Suprapubic skin (tissue), 4 donors: ENCODE measurements at regions not wholly inside any gene's neighbourhood (a gene's known extent, or its start where the extent isn't known, plus 50 kb on each side); places are given as distances from the start of the nearest gene placed in this dataset.
"Not testable (repeated sequence)": the region's sequence is repeated elsewhere in the genome, so short reads cannot be mapped to it uniquely, and the experiment has no call there.

Experiments used
- DNase-seq, 2 donors: peaks; one replicate each; pipeline ENCODE4 v3.0.0-alpha.2; 2019; ENCODE audit warnings: low spot score in 2 of 2
- H3K27ac ChIP-seq: fragments of 200-600 bp; sonication (generic); one replicate; pipeline ENCODE4 v1.5.1; 2019
- H3K27me3 ChIP-seq: fragments of 200-600 bp; sonication (generic); one replicate; pipeline ENCODE4 v1.5.1; 2019
- H3K36me3 ChIP-seq: fragments of 200-600 bp; sonication (generic); one replicate; pipeline ENCODE4 v1.5.1; 2019
- H3K4me1 ChIP-seq: fragments of 200-600 bp; sonication (generic); one replicate; pipeline ENCODE4 v1.5.1; 2019
- H3K4me3 ChIP-seq: fragments of 200-600 bp; sonication (generic); one replicate; pipeline ENCODE4 v1.5.1; 2019; ENCODE audit warnings: mild to moderate bottlenecking
- H3K9me3 ChIP-seq: fragments of 200-600 bp; sonication (generic); one replicate; pipeline ENCODE4 v1.5.1; 2019
- EP300 ChIP-seq: sonication (generic); formaldehyde crosslinking; IDR thresholded peaks from one replicate; pipeline ENCODE4 v1.6.1; 2017; ENCODE audit warnings: antibody characterized with exemption
- POLR2A ChIP-seq, 2 donors: fragments of 450-650 bp; IDR thresholded peaks; one replicate each; pipeline ENCODE4 v1.6.1; 2017; ENCODE audit warnings: antibody characterized with exemption in 2 of 2, mild to moderate bottlenecking in 2 of 2, moderate library complexity in 2 of 2
- POLR2AphosphoS5 ChIP-seq, 3 donors: sonication (generic); formaldehyde crosslinking; IDR thresholded peaks; one replicate each; pipeline ENCODE4 v1.6.1; 2017; ENCODE audit warnings: antibody characterized with exemption in 3 of 3
- WGBS: methylation state at CpG from one replicate; pipeline ENCODE4 v1.1.5; 2018; 5-methylcytosine and 5-hydroxymethylcytosine counted together
- TF ChIP-seq, protein P1 (sequence below), 2 donors: fragments of 200-600 bp in 1 of 2; fragments of 450-650 bp in 1 of 2; sonication (generic) in 1 of 2; IDR thresholded peaks; one replicate each; pipeline ENCODE4 v1.5.1; 2016 to 2019; ENCODE audit warnings: antibody characterized with exemption in 2 of 2, mild to moderate bottlenecking in 1 of 2, moderate library complexity in 1 of 2

DNA sequence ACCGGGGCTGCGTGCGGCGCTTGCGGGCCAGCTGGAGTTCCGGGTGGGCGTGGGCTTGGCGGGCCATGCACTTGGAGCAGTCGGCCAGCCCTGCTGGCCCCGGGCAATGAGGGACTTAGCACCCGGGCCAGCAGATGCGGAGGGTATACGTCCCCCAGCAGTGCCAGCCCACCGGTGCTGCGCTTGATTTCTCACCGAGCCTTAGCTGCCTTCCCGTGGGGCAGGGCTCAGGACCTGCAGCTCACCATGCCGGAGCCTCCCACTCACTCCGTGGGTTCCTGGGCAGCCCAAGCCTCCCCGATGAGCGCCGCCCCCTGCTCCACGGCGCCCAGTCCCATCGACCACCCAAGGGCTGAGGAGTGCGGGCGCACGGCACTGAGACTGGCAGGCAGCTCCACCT is 51.4 kb upstream of the INPP4B start:
- H3K27ac ChIP-seq, H3K9me3 ChIP-seq, DNase-seq, H3K4me3 ChIP-seq, H3K27me3 ChIP-seq, H3K4me1 ChIP-seq, H3K36me3 ChIP-seq: not testable (repeated sequence)
- WGBS = 88% methylated on average over 8 of the region's 28 CpGs

DNA sequence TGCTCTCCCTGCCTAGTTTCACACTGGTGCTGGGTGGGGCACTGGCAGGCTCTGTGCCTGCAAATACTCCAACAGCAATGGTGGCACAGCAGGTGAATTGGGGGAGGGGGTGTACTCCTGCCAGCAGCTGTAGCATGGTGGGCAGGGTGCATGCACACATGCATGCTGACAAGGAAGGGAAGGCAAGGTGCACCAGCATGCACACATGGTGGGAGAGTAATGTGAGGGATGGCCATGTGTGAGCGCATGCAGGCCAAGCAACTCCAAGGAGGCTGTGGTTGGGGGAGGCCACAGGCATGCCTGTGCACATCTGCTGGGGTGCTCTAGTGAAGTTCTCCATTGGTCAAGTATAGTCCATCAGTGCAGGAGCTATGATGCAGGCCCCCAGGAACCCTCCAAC is 54.5 kb upstream of the INPP4B start:
- TF ChIP-seq POLR2A (IDR thresholded peaks at IDR 0.05) = no peak
- no peak for TF ChIP-seq POLR2AphosphoS5 (IDR thresholded peaks at IDR 0.05)
- TF ChIP-seq, protein P1, sequence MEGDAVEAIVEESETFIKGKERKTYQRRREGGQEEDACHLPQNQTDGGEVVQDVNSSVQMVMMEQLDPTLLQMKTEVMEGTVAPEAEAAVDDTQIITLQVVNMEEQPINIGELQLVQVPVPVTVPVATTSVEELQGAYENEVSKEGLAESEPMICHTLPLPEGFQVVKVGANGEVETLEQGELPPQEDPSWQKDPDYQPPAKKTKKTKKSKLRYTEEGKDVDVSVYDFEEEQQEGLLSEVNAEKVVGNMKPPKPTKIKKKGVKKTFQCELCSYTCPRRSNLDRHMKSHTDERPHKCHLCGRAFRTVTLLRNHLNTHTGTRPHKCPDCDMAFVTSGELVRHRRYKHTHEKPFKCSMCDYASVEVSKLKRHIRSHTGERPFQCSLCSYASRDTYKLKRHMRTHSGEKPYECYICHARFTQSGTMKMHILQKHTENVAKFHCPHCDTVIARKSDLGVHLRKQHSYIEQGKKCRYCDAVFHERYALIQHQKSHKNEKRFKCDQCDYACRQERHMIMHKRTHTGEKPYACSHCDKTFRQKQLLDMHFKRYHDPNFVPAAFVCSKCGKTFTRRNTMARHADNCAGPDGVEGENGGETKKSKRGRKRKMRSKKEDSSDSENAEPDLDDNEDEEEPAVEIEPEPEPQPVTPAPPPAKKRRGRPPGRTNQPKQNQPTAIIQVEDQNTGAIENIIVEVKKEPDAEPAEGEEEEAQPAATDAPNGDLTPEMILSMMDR (IDR thresholded peaks at IDR 0.05) = no peak
- TF ChIP-seq EP300 = no peak
- H3K36me3 ChIP-seq = no peaks in the 10 kb centered on the region
- H3K27ac ChIP-seq = no peak overlapping the region
- H3K9me3 ChIP-seq = peaks cover 5% of the 10 kb centered on the region
- H3K4me3 ChIP-seq = no peak overlapping the region
- DNase-seq = no peak
- 83% methylated on average over 1 of the region's 1 CpG for WGBS
- no peaks in the 10 kb centered on the region for H3K4me1 ChIP-seq
- no peaks in the 10 kb centered on the region for H3K27me3 ChIP-seq

DNA sequence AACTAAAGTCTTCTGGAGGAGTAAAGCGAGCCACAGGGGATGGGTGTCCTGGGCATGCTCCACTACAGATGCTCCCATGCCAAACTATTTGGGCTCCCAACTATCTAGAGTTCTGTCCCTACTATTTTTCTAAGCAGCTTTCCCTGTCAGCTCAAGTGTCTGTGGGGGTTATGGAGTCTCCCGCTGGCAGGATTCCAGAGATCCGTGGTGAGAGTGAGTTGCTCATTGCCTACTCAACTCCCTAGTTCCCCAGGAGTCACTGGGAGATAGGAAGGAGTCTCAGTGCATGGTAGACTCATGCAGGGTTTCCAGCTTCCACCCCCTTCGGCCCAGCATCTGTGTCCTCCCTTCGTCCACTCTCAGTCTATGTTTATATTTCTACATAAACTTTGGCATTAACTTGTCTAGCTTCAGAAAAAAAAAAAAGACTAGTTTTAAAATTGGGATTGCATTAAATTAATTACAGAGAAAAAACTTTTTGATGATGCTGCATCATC is 55.1 kb upstream of the INPP4B start:
- TF ChIP-seq EP300 (no peak), POLR2A (IDR thresholded peaks at IDR 0.05) (no peak), POLR2AphosphoS5 (IDR thresholded peaks at IDR 0.05) (no peak)
- TF ChIP-seq, protein P1 (IDR thresholded peaks at IDR 0.05) = no peak
- 76% methylated on average over 5 of the region's 5 CpGs for WGBS
- no peak for DNase-seq

DNA sequence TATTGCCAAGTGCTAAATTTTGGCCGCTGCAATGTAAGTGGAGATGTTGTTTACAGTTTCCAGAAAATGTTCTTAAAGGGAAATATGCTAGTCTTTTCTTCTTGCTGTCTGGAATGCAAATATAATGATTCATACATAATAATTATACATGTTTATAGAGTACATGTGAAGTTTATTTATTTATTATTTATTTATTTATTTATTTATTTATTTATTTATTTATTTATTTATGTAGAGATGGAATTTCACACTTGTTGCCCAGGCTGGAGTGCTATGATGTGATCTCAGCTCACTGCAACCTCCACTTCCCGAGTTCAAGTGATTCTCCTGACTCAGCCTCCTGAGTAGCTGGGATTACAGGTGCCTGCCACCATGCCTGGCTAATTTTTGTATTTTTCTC is 57.5 kb upstream of the INPP4B start:
- not testable (repeated sequence) for H3K4me1 ChIP-seq, DNase-seq, H3K9me3 ChIP-seq, H3K4me3 ChIP-seq, H3K27me3 ChIP-seq, H3K36me3 ChIP-seq, H3K27ac ChIP-seq
- WGBS = 75% methylated on average over 2 of the region's 2 CpGs

More for the DNA sequence above, 55.1 kb upstream of the INPP4B start:
- Histone ChIP-seq H3K4me3 (no peak overlapping the region), H3K4me1 (no peaks in the 10 kb centered on the region), H3K27ac (no peak overlapping the region), H3K36me3 (no peaks in the 10 kb centered on the region), H3K27me3 (no peaks in the 10 kb centered on the region), H3K9me3 (peaks cover 5% of the 10 kb centered on the region)

DNA sequence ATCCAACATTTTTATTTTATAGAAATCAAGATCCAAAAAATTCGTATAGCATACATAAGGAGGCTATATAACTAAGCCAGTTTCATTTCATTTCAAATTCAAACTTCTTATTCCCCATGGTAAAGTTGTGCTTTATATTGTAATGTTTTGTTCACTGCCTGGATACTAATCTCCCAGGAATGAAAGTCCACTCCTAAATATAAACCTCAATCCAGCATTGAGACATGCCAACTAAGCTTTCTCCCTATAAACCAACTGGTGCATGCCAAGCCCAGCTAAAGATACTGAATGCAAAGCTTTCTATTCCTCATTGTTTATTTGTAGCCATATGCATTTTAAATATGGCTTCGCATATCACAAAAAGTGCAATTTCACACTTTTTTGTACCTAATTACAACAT is 63.8 kb upstream of the INPP4B start:
- TF ChIP-seq POLR2AphosphoS5 (IDR thresholded peaks at IDR 0.05) = no peak
- TF ChIP-seq POLR2A (IDR thresholded peaks at IDR 0.05) = no peak
- no peak for TF ChIP-seq EP300
- TF ChIP-seq, protein P1 (IDR thresholded peaks at IDR 0.05) = no peak
- Histone ChIP-seq H3K4me1 (no peaks in the 10 kb centered on the region), H3K4me3 (no peak overlapping the region), H3K9me3 (no peaks in the 10 kb centered on the region), H3K36me3 (no peaks in the 10 kb centered on the region), H3K27me3 (no peaks in the 10 kb centered on the region), H3K27ac (no peak overlapping the region)
- DNase-seq = no peak
- 80% methylated on average over 2 of the region's 2 CpGs for WGBS

DNA sequence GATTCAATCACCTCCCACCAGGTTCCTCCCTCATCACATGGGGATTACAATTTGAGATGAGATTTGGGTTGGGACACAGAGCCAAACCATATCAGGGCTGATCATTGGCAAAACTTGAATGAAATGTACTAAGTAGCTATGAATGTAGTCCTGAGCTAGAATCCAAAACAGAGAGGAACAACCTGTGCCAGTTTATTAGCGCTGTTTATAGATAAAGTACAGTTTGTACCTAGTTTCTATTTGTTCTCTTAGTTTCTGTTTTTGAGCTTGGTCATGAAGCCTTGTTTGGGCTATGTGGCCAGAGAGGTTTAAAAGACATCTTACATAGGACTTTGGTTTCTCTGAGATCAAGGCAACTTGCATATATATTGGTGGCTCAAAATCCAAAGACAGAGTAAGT is 66.9 kb upstream of the INPP4B start:
- WGBS = 94% methylated on average over 1 of the region's 1 CpG
- no peak for TF ChIP-seq EP300
- no peaks in the 10 kb centered on the region for H3K36me3 ChIP-seq
- H3K27ac ChIP-seq = no peak overlapping the region
- no peak overlapping the region for H3K4me3 ChIP-seq
- no peaks in the 10 kb centered on the region for H3K4me1 ChIP-seq
- H3K27me3 ChIP-seq = no peaks in the 10 kb centered on the region
- DNase-seq = no peak
- no peaks in the 10 kb centered on the region for H3K9me3 ChIP-seq

DNA sequence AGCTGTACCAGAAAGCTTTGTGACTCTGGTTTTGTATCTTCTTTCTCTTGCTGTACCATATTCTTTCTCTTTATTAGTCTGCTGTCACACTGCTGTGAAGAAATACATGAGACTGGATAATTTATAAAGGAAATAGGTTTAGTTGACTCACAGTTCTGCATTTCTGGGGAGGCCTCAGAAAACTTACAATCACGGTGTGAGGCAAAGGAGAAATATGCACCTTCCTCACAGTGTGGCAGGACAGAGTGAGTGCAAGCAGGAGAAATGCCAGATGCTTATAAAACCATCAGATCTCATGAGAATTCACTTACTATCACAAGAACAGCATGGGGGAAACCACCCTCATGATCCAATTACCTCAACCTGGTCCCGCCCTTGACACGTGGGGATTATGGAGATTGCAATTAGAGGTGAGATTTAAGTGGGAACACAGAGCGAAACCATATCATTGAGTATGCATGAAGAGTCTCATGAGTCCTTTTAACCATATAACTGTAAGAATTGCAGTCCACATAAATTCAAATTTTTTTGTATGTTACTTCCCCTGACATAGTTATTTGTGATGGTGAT is 67.4 kb upstream of the INPP4B start:
- 86% methylated on average over 4 of the region's 4 CpGs for WGBS
- no peak for DNase-seq
- H3K4me3 ChIP-seq = no peak overlapping the region
- H3K27me3 ChIP-seq = no peaks in the 10 kb centered on the region
- TF ChIP-seq, protein P1 (IDR thresholded peaks at IDR 0.05) = no peak
- TF ChIP-seq POLR2AphosphoS5 (IDR thresholded peaks at IDR 0.05) (no peak), EP300 (no peak), POLR2A (IDR thresholded peaks at IDR 0.05) (no peak)
- H3K9me3 ChIP-seq = no peaks in the 10 kb centered on the region
- H3K27ac ChIP-seq = no peak overlapping the region
- no peaks in the 10 kb centered on the region for H3K36me3 ChIP-seq
- no peaks in the 10 kb centered on the region for H3K4me1 ChIP-seq
